ENCODE measurements at regions not wholly inside any gene's neighbourhood (a gene's known extent, or its start where the extent isn't known, plus 50 kb on each side); places are given as distances from the start of the nearest gene placed in this dataset.

- no peak for TF ChIP-seq CTCF (IDR thresholded peaks at IDR 0.05; ENCODE audit: insufficient read depth, low read length, missing control alignments)
- no peak for DNase-seq (ENCODE audit: low read depth, low spot score)
- POLR2A ChIA-PET = no interaction called here
- H3K4me3 ChIP-seq (ENCODE audit: low read depth, low read length) = no peak overlapping the region
- CTCF ChIA-PET = no interaction called here
Observed at GRCh38 chr7:11950942-11951341, 118.9 kb upstream of the THSD7A start.

GRCh38 chr7:11951909-11952308, 119.9 kb upstream of the THSD7A start:
- no peak for TF ChIP-seq CTCF (IDR thresholded peaks at IDR 0.05; ENCODE audit: insufficient read depth, low read length, missing control alignments)
- POLR2A ChIA-PET = no interaction called here
- no peak for DNase-seq (ENCODE audit: low read depth, low spot score)
- CTCF ChIA-PET = no interaction called here
- H3K4me3 ChIP-seq (ENCODE audit: low read depth, low read length) = no peak overlapping the region

DNA sequence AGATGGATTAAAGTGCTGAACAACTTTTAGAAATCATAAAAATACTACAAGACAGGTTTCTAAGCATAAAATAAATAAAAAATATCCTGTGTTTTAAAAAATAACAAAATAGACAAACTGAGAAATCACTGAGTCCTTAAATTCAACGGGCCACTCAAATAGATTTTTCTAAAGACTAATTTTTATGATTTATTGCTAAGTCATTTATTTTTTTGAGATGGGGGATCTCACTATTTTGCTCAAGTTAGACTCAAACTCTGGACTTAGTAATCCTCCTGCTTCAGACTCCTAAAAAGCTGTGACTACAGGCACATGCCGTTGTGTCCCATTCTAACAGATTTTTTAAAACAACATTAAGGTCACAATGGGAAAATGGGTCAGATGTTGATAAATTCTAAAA, 121.0 kb upstream of the THSD7A start:
- ChIA-PET POLR2A (no interaction called here), CTCF (no interaction called here)
- no peak for TF ChIP-seq CTCF (IDR thresholded peaks at IDR 0.05; ENCODE audit: insufficient read depth, low read length, missing control alignments)
- no peak overlapping the region for H3K4me3 ChIP-seq (ENCODE audit: low read depth, low read length)
- DNase-seq (ENCODE audit: low read depth, low spot score) = no peak

- no peak for DNase-seq (ENCODE audit: low read depth, low spot score)
- ChIA-PET CTCF (no interaction called here), POLR2A (no interaction called here)
- no peak overlapping the region for H3K4me3 ChIP-seq (ENCODE audit: low read depth, low read length)
- no peak for TF ChIP-seq CTCF (IDR thresholded peaks at IDR 0.05; ENCODE audit: insufficient read depth, low read length, missing control alignments)
Observed at GRCh38 chr7:11956991-11957390, 125.0 kb upstream of the THSD7A start.

DNA sequence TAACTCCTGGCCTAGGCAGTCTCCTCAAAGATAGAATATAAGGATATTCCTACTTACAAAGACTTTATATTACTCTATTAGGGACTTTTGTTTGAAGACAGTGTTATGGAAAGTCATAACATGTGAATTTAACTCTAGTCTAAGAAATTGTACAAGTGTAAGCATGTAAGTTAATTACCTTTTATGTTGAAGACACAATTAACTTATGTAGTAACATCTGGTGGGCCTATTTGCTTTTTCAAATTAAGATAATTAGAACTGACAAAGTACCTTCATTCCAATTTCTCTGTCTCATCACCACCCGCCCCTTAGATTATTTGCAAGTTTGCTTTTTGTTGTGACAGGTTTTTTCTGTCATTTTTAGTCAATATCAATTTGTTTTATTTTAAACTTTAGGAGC, 126.0 kb upstream of the THSD7A start:
- POLR2A ChIA-PET = no interaction called here
- CTCF ChIA-PET = no interaction called here
- DNase-seq (ENCODE audit: low read depth, low spot score) = no peak
- H3K4me3 ChIP-seq (ENCODE audit: low read depth, low read length) = no peak overlapping the region
- no peak for TF ChIP-seq CTCF (IDR thresholded peaks at IDR 0.05; ENCODE audit: insufficient read depth, low read length, missing control alignments)

DNA sequence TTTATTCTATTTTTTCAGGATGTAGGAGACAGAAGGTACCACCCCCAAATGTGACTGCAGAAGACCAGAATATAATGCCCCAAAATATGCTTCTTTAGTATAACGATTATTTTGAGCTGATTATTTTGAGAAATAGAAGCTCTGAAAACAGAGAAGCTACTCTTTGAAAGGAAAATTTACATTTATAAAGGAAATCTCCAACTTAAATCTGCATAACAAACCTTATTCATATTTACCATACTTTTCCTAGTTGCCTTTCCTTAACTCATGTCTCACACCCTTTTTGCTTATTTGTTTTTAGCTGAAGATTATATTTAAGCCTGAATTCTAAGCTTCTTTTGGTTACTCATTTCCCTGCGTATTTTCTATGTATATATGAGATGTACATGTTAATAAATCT, 127.1 kb upstream of the THSD7A start:
- no peak overlapping the region for H3K4me3 ChIP-seq (ENCODE audit: low read depth, low read length)
- POLR2A ChIA-PET = no interaction called here
- CTCF ChIA-PET = no interaction called here
- DNase-seq (ENCODE audit: low read depth, low spot score) = no peak
- TF ChIP-seq CTCF (IDR thresholded peaks at IDR 0.05; ENCODE audit: insufficient read depth, low read length, missing control alignments) = no peak

Data from AG04449 (cell line).